ENCODE measurements at regions not wholly inside any gene's neighbourhood (a gene's known extent, or its start where the extent isn't known, plus 50 kb on each side); places are given as distances from the start of the nearest gene placed in this dataset.
"Not testable (repeated sequence)": the region's sequence is repeated elsewhere in the genome, so short reads cannot be mapped to it uniquely, and the experiment has no call there.

GRCh38 chr3:153385343-153385742, 223.3 kb downstream of the RAP2B start:
- no peak overlapping the region for H3K4me3 ChIP-seq (ENCODE audit: low read depth in 1 of 2, low read length in 2 of 2)
- no peak overlapping the region for H3K27ac ChIP-seq (ENCODE audit: low read depth, low read length)
- no peaks in the 10 kb centered on the region for H3K9me3 ChIP-seq (ENCODE audit: low read length)
- no peaks in the 10 kb centered on the region for H3K36me3 ChIP-seq (ENCODE audit: insufficient read depth, low read length)
- no peaks in the 10 kb centered on the region for H3K27me3 ChIP-seq (ENCODE audit: control insufficient read depth in 1 of 2, insufficient read depth in 2 of 2, low read length in 2 of 2)
- H3K4me1 ChIP-seq (ENCODE audit: insufficient read depth, low read length): peaks cover 9% of the 10 kb centered on the region
- H3K9ac ChIP-seq (ENCODE audit: low read length): no peak overlapping the region

GRCh38 chr3:153392363-153392762, 230.3 kb downstream of the RAP2B start:
- no peaks in the 10 kb centered on the region for H3K4me1 ChIP-seq (ENCODE audit: insufficient read depth, low read length)
- H3K27me3 ChIP-seq (ENCODE audit: control insufficient read depth in 1 of 2, insufficient read depth in 2 of 2, low read length in 2 of 2): no peaks in the 10 kb centered on the region
- no peaks in the 10 kb centered on the region for H3K36me3 ChIP-seq (ENCODE audit: insufficient read depth, low read length)

DNA sequence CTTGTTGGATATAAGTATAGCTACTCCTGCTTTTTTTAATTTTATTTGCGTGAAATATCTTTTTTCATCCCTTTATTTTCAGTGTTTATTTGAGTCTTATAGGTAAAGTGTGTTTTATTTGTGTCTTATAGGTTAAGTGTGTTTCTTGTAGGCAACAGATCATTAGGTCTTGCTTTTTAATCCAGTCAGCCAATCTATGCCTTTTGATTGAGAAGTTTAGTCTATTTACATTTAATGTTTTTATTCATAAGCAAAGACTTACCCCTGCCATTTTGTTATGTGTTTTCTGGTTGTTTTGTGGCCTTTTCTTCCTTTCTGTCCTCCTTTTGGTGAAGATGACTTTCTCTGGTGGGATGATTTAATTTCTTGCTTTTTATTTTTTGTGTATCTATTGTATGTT, 232.0 kb downstream of the RAP2B start:
- Histone ChIP-seq H3K9me3 (ENCODE audit: low read length) (peaks cover 5% of the 10 kb centered on the region), H3K4me3 (ENCODE audit: low read depth in 1 of 2, low read length in 2 of 2) (no peak overlapping the region), H3K27ac (ENCODE audit: low read depth, low read length) (no peak overlapping the region), H3K9ac (ENCODE audit: low read length) (no peak overlapping the region), H3K4me1 (ENCODE audit: insufficient read depth, low read length) (no peaks in the 10 kb centered on the region), H3K36me3 (ENCODE audit: insufficient read depth, low read length) (no peaks in the 10 kb centered on the region), H3K27me3 (ENCODE audit: control insufficient read depth in 1 of 2, insufficient read depth in 2 of 2, low read length in 2 of 2) (no peaks in the 10 kb centered on the region)

More at GRCh38 chr3:153392363-153392762, 230.3 kb downstream of the RAP2B start:
- no peak overlapping the region for H3K4me3 ChIP-seq (ENCODE audit: low read depth in 1 of 2, low read length in 2 of 2)
- H3K9ac ChIP-seq (ENCODE audit: low read length): no peak overlapping the region
- H3K9me3 ChIP-seq (ENCODE audit: low read length): peaks cover 5% of the 10 kb centered on the region
- no peak overlapping the region for H3K27ac ChIP-seq (ENCODE audit: low read depth, low read length)

GRCh38 chr3:153396581-153396980, 234.6 kb downstream of the RAP2B start:
- Histone ChIP-seq H3K9ac (ENCODE audit: low read length) (no peak overlapping the region), H3K27me3 (ENCODE audit: control insufficient read depth in 1 of 2, insufficient read depth in 2 of 2, low read length in 2 of 2) (no peaks in the 10 kb centered on the region), H3K4me3 (ENCODE audit: low read depth in 1 of 2, low read length in 2 of 2) (no peak overlapping the region), H3K36me3 (ENCODE audit: insufficient read depth, low read length) (no peaks in the 10 kb centered on the region), H3K27ac (ENCODE audit: low read depth, low read length) (no peak overlapping the region), H3K9me3 (ENCODE audit: low read length) (peaks cover 5% of the 10 kb centered on the region), H3K4me1 (ENCODE audit: insufficient read depth, low read length) (no peaks in the 10 kb centered on the region)

- H3K27me3 ChIP-seq (ENCODE audit: control insufficient read depth in 1 of 2, insufficient read depth in 2 of 2, low read length in 2 of 2): no peaks in the 10 kb centered on the region
- no peaks in the 10 kb centered on the region for H3K36me3 ChIP-seq (ENCODE audit: insufficient read depth, low read length)
These were observed 235.8 kb downstream of the RAP2B start for GRCh38 chr3:153397794-153398193.

GRCh38 chr3:153399636-153400035, 237.6 kb downstream of the RAP2B start:
- no peak overlapping the region for H3K4me3 ChIP-seq (ENCODE audit: low read depth in 1 of 2, low read length in 2 of 2)
- no peaks in the 10 kb centered on the region for H3K4me1 ChIP-seq (ENCODE audit: insufficient read depth, low read length)
- no peaks in the 10 kb centered on the region for H3K27me3 ChIP-seq (ENCODE audit: control insufficient read depth in 1 of 2, insufficient read depth in 2 of 2, low read length in 2 of 2)
- H3K36me3 ChIP-seq (ENCODE audit: insufficient read depth, low read length): no peaks in the 10 kb centered on the region
- H3K9me3 ChIP-seq (ENCODE audit: low read length): no peaks in the 10 kb centered on the region
- H3K27ac ChIP-seq (ENCODE audit: low read depth, low read length): no peak overlapping the region
- no peak overlapping the region for H3K9ac ChIP-seq (ENCODE audit: low read length)

More at GRCh38 chr3:153397794-153398193, 235.8 kb downstream of the RAP2B start:
- Histone ChIP-seq H3K4me1 (ENCODE audit: insufficient read depth, low read length) (no peaks in the 10 kb centered on the region), H3K9me3 (ENCODE audit: low read length) (peaks cover 5% of the 10 kb centered on the region), H3K9ac (ENCODE audit: low read length) (no peak overlapping the region), H3K4me3 (ENCODE audit: low read depth in 1 of 2, low read length in 2 of 2) (no peak overlapping the region), H3K27ac (ENCODE audit: low read depth, low read length) (no peak overlapping the region)

GRCh38 chr3:153400641-153401040, 238.6 kb downstream of the RAP2B start:
- no peaks in the 10 kb centered on the region for H3K4me1 ChIP-seq (ENCODE audit: insufficient read depth, low read length)
- H3K27me3 ChIP-seq (ENCODE audit: control insufficient read depth in 1 of 2, insufficient read depth in 2 of 2, low read length in 2 of 2): no peaks in the 10 kb centered on the region
- H3K9me3 ChIP-seq (ENCODE audit: low read length): no peaks in the 10 kb centered on the region
- H3K9ac ChIP-seq (ENCODE audit: low read length): no peak overlapping the region
- no peak overlapping the region for H3K27ac ChIP-seq (ENCODE audit: low read depth, low read length)
- no peaks in the 10 kb centered on the region for H3K36me3 ChIP-seq (ENCODE audit: insufficient read depth, low read length)
- H3K4me3 ChIP-seq (ENCODE audit: low read depth in 1 of 2, low read length in 2 of 2): no peak overlapping the region

DNA sequence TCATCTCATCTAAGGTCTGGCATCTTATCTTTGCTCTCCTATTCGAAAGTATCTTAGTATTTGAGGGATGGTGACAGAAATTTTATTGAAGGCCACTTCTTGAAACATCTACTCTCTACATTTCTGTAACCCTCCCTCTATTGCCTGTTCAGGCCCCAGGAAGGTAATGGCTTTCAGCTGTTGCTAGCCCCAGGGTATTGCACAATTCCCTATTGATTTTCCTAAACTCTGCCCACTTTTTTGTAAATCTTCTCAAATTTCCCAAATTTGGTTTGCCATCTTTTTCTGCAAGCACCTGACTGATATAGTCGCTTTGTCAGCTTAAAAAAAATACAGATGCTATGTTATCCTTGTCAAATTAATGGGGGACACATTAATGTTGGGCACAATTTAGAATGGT, 242.1 kb downstream of the RAP2B start:
- Histone ChIP-seq H3K4me3 (ENCODE audit: low read depth in 1 of 2, low read length in 2 of 2) (no peak overlapping the region), H3K27me3 (ENCODE audit: control insufficient read depth in 1 of 2, insufficient read depth in 2 of 2, low read length in 2 of 2) (no peaks in the 10 kb centered on the region), H3K9me3 (ENCODE audit: low read length) (no peaks in the 10 kb centered on the region), H3K36me3 (ENCODE audit: insufficient read depth, low read length) (no peaks in the 10 kb centered on the region), H3K9ac (ENCODE audit: low read length) (no peak overlapping the region), H3K27ac (ENCODE audit: low read depth, low read length) (no peak overlapping the region), H3K4me1 (ENCODE audit: insufficient read depth, low read length) (no peaks in the 10 kb centered on the region)

DNA sequence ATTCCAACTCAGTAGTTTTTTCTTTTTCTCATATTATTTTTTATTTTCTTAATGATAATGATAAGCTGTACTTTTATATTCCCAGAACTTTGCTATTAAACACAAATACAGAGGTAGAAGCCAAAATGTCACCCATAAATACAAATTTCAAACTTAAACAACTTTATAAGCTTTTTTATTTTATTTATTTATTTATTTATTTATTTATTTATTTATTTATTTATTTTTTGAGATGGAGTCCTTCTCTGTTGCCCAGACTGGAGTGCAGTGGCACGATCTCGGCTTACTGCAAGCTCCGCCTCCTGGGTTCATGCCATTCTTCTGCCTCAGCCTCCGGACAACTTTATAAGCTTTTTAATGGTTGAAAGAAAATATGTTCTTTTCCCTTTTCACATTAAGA, 243.3 kb downstream of the RAP2B start:
- H3K9me3 ChIP-seq (ENCODE audit: low read length); H3K27me3 ChIP-seq (ENCODE audit: control insufficient read depth in 1 of 2, insufficient read depth in 2 of 2, low read length in 2 of 2); H3K9ac ChIP-seq (ENCODE audit: low read length); H3K27ac ChIP-seq (ENCODE audit: low read depth, low read length); H3K36me3 ChIP-seq (ENCODE audit: insufficient read depth, low read length); H3K4me3 ChIP-seq (ENCODE audit: low read depth in 1 of 2, low read length in 2 of 2); H3K4me1 ChIP-seq (ENCODE audit: insufficient read depth, low read length): not testable (repeated sequence)

DNA sequence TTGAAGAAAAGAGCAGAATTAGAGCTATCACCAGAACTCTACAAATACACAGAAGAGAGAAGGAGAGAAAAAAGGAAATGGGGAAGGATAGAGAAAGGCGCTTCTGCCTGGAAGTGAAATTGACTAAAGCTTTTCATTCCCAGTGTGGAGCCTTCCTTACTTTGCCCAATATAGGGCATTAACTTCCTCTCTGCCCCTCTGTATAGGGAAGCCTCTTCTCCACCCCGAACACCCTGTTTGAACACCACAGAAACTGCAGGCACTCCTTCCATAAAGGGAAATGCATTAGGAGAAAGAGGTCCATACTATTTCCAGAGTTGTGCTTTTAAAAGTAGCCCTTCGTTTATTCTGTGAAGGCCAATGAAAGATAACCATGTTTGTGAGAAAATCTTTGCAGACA, 248.5 kb downstream of the RAP2B start:
- Histone ChIP-seq H3K36me3 (ENCODE audit: insufficient read depth, low read length) (no peaks in the 10 kb centered on the region), H3K4me1 (ENCODE audit: insufficient read depth, low read length) (no peaks in the 10 kb centered on the region), H3K4me3 (ENCODE audit: low read depth in 1 of 2, low read length in 2 of 2) (no peak overlapping the region), H3K9ac (ENCODE audit: low read length) (no peak overlapping the region), H3K9me3 (ENCODE audit: low read length) (no peaks in the 10 kb centered on the region), H3K27me3 (ENCODE audit: control insufficient read depth in 1 of 2, insufficient read depth in 2 of 2, low read length in 2 of 2) (no peaks in the 10 kb centered on the region), H3K27ac (ENCODE audit: low read depth, low read length) (no peak overlapping the region)

DNA sequence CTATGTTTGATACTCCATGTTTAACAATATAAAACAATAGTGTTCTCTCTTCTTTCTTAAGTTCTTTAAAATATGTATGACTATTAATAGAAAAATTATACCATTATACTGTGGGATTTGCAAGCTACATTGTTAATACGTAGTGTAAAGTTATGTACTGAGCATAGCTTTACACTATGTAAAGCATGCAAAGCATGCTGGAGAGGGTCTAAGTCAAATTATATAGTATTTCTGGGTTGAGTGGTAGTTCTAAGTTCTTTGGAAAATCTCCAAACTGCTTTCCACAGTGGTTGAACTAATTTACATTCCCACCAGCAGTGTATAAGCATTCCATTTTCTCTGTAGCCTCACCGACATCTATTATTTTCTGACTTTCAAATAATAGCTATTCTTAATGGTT, 253.0 kb downstream of the RAP2B start:
- H3K36me3 ChIP-seq (ENCODE audit: insufficient read depth, low read length): no peaks in the 10 kb centered on the region
- H3K27me3 ChIP-seq (ENCODE audit: control insufficient read depth in 1 of 2, insufficient read depth in 2 of 2, low read length in 2 of 2): no peaks in the 10 kb centered on the region
- H3K9me3 ChIP-seq (ENCODE audit: low read length): peaks cover under 1% of the 10 kb centered on the region
- no peak overlapping the region for H3K9ac ChIP-seq (ENCODE audit: low read length)
- H3K27ac ChIP-seq (ENCODE audit: low read depth, low read length): no peak overlapping the region
- H3K4me3 ChIP-seq (ENCODE audit: low read depth in 1 of 2, low read length in 2 of 2): no peak overlapping the region
- no peaks in the 10 kb centered on the region for H3K4me1 ChIP-seq (ENCODE audit: insufficient read depth, low read length)

DNA sequence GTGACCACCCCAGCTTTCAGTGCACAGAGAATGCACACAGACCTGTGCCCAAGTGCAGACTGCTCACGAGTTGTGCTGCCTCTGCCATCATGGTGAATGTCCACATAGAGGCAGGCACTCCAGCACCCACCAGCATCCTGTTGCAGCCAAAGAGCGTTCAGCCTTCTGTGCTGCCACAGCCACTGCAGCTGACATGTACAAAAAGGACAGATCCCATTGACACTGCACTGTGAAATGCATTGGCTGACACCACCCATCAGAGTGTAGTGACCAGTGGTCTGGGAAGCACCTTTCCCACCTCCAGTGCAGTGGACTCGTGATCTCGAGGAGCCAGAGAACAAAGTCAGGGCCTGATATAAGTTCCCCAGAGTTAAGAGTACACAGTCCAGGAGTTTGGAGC, 260.3 kb downstream of the RAP2B start:
- no peaks in the 10 kb centered on the region for H3K4me1 ChIP-seq (ENCODE audit: insufficient read depth, low read length)
- H3K27me3 ChIP-seq (ENCODE audit: control insufficient read depth in 1 of 2, insufficient read depth in 2 of 2, low read length in 2 of 2): no peaks in the 10 kb centered on the region
- peaks cover 5% of the 10 kb centered on the region for H3K9me3 ChIP-seq (ENCODE audit: low read length)
- H3K27ac ChIP-seq (ENCODE audit: low read depth, low read length): no peak overlapping the region
- H3K36me3 ChIP-seq (ENCODE audit: insufficient read depth, low read length): no peaks in the 10 kb centered on the region
- no peak overlapping the region for H3K4me3 ChIP-seq (ENCODE audit: low read depth in 1 of 2, low read length in 2 of 2)
- H3K9ac ChIP-seq (ENCODE audit: low read length): no peak overlapping the region
